GM21717 (cell line): ENCODE measurements at regions not wholly inside any gene's neighbourhood (a gene's known extent, or its start where the extent isn't known, plus 50 kb on each side); places are given as distances from the start of the nearest gene placed in this dataset.
"Not testable (repeated sequence)": the region's sequence is repeated elsewhere in the genome, so short reads cannot be mapped to it uniquely, and the experiment has no call there.

ENCODE experiments used
- ATAC-seq: cut with Tn5 transposase; IDR thresholded peaks from one replicate; pipeline ENCODE4 v1.9.1; 2021; ENCODE audit warnings: mild to moderate bottlenecking, moderate library complexity; ENCODE audit not compliant: unreplicated experiment

DNA sequence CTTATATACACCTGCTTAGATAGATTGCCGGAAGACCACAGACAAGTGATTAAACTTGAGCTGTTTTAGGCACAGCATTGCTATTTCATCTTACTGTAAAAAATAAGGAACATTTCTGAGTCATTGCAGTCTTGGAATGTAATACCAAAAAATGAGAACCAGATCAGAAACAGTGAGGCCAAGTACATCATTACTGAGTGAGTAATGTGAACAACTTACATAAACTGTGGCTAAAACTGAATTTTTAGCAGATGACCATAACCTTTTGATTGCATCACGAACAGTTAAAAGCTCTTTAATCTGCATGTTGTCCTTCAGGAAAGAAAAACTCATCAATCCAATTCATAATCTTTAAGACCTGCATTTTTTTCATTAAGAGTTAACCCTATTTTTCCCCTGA is 157.1 kb upstream of the FGF10 start:
- no peak for ATAC-seq

- ATAC-seq, result no peak
Measured at GRCh38 chr5:44543511-44543910, 154.3 kb upstream of the FGF10 start.

GRCh38 chr5:44542470-44542869 is 153.2 kb upstream of the FGF10 start:
- no peak for ATAC-seq

GRCh38 chr5:44539602-44539919 is 150.3 kb upstream of the FGF10 start:
- ATAC-seq, result no peak

DNA sequence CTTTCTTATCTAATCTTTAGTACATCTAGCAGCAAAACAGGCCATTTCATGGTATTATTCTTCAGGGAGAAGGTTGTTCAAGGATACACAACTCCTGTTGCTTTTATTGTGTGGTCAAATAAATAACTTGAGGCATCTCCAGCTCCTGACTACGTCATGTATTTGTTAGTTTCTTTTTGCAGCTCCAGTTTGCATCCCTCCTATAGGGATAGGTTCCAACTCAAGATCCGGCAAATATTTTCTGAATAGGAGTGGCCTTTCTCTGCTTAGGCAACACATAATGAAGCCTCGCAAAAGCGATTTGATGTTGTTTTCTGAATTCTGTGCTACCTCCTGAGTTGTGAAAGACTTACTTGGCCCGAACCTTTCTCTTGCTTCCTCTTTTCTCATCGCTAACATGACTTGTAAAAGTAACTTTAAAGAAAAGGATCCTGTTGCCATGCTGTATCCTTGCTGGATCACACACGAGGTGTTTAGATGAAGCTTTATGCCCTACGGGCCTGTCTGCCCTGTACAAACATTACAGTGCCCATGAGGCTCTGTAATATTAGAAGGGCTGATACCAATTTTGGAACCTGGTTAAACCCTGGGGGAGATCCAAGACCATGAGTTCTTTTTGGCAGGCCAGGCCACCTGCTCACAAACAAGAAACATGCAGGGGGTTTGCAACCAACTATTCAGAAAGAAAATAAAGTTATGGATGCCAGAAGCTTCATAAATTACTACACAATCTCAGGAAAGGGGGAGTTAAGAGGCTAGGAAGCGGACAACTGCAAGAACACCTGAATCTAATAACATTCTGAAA is 149.8 kb upstream of the FGF10 start:
- ATAC-seq, result no peak

DNA sequence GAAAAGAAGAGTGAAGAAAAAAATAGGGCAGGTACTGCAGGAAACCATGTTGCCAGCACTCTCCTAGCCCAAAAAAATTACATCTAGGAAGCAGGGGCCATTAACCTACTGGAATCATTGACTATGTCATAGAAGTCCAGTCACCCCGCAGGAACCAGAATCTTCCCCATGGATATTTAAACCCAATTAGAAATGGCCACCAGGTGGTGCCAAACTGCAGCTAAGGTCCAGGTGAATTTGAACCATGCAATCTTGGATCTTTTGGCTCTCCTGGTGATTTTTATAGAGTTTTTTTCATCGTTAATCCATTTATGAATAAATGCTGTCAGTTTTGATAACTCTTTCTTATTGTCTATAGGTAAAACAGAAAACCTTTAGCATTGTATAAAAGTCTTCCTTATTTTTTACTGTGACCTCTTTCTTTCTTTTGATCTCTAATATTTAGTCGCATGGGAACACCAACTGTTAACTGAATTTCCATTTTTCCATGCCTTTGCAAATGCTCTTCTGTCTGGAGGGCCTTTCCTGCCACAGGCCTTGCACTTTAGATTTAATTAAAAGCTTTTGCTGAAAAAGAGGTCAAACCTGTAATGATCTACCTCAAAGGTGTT is 147.5 kb upstream of the FGF10 start:
- ATAC-seq, result peak; percentile 53

- ATAC-seq, result no peak
Measured at GRCh38 chr5:44535621-44536020, 146.4 kb upstream of the FGF10 start.

DNA sequence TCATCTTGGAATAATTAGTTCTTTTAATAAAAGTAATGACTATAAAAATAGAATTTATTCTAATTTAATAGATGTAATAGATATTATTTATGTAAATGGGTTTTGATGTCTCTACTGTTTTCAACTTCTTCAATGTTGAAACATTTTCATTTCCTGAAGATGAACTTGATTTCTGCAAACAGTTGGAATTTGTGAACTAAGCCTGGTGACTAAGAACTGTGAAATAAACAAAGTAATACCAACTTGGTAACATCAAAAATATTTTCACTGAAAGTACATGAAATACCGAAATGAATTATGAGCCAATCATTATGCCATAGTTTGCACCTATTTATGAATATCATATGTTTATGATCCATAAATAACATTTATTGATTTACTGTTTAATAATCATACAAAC is 143.8 kb upstream of the FGF10 start:
- no peak for ATAC-seq

DNA sequence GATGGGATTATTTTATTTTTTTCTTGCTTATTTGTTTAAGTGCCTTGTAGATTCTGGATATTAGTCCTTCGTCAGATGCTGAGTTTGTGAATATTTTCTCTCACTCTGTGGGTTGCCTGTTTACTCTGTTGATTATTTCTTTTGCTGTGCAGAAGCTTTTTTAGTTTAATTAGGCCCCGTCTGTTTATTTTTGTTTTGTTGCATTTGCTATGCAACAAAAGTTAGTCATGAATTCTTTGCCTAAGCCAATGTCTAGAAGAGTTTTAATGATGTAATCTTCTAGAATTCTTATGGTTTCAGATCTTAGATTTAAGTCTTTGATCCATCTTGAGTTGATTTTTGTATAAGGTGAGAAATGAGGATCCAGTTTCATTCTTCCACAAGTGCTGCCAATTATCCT is 142.5 kb upstream of the FGF10 start:
- not testable (repeated sequence) for ATAC-seq

- not testable (repeated sequence) for ATAC-seq
Measured at GRCh38 chr5:44530783-44531182, 141.6 kb upstream of the FGF10 start.

DNA sequence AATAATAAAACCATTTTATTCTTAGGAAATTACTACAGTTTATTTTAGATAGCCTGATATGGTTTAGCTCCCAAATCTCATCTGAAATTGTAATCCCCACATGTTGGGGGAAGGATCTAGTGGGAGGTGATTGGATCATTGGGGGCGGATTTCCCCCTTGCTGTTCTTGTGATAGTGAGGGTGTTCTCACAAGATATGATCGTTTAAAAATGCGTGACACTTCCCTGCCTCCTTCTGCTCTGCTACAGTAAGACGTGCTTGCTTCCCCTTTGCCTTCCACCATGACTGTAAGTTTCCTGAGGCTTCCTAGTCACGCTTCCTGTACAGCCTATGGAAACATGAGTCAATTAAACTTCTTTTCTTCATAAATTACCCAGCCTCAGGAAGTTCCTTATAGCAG is 122.4 kb upstream of the FGF10 start:
- ATAC-seq, result no peak

DNA sequence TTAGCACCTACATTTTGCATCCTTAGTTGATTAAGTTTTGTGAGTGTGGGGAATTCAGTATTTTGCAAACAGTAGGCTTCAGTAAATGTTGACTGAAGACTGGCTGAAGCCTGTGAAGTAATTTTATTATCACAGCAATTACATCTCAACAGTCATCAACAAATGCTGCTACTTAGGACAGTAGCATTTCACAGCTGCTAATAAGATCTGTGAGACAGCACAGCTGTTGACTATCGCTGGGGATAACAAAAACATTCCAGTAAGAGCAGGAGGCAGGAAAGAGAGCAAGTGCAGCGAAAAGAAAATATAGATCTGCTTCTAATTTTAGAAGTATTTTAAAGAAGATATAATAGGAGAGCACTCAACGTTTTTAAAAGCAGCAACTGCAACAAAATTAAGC is 117.3 kb upstream of the FGF10 start:
- no peak for ATAC-seq

GRCh38 chr5:44499381-44499780 is 110.2 kb upstream of the FGF10 start:
- no peak for ATAC-seq

DNA sequence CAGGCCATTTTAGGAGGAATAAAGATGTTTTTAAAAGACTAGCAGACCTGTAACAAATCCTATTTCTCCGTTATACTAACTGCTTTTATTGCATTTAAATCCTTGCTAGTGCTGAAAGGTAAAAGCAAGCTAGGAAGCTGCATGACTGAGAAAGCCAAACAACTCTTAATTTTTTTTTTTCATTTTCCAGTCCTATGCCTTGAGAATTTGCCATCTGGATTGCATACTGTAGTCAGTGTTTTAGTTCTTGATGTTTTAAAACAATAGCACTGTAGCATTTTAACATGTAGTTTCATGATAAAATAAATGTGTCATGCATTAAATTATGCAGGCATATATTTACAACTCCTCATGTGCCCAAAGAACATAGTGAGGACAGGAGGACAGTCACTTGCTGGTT is 108.4 kb upstream of the FGF10 start:
- no peak for ATAC-seq

- no peak for ATAC-seq
Measured at GRCh38 chr5:44495280-44495679, 106.1 kb upstream of the FGF10 start.

DNA sequence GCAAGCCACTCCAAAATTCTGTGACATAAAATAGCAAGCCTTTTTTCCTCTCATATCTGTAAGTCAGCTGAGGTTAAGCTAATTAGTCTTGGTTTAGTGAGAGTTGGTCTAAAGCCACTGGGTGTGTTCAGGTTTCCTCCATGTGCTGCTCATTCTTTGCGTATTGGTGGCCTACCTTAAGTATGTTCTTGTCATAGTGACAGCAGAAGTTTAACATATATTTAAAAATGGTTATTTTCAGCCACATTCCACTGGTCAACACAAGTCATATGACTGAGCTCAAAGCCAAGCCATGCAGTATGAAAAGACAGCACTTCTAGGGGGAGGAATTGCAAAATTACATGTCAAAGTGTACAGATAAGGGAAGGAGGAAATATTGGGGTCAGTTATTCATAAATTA is 100.5 kb upstream of the FGF10 start:
- ATAC-seq, result no peak

- no peak for ATAC-seq
Measured at GRCh38 chr5:44486591-44486990, 97.4 kb upstream of the FGF10 start.

DNA sequence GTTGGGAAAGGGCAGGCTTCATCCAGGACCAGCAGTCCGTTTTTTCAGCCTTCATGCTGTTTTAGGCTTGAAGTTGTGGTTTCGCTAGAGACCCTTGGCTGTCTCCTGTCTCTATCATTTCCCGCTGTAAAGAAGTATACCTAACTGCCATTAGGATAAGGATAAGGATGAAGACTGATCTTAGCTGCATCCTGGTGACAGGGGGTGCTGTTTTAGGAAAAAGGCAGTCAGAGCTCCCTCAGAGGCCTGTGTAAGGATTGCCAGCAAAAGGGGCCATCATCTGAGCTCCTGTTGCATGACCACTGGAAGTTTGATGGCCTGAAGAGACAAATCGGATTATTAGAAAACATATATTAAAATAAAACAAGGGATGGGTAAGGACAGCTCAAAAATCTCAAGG is 64.8 kb upstream of the FGF10 start:
- ATAC-seq, result no peak

DNA sequence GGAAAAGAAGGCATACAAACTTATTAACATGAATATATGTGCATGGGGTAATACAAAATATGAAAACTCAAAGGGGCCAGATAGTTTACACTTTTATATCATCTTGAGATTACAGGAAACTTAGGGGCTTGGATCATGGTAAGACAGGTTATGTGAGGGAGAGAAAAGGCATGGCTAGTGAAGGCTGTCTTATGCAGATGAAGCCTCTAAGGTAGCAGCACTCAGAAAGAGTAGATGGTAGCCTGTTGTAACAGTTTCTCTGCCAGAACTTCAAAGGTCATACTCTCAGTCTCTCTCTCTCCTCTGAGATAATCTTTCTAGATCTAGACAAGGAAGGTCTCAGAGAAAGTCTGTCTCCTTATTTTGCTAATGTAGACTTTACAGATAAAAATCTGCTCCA is 57.2 kb upstream of the FGF10 start:
- ATAC-seq, result no peak

GRCh38 chr5:44443172-44443571 is 54.0 kb upstream of the FGF10 start:
- ATAC-seq, result no peak

DNA sequence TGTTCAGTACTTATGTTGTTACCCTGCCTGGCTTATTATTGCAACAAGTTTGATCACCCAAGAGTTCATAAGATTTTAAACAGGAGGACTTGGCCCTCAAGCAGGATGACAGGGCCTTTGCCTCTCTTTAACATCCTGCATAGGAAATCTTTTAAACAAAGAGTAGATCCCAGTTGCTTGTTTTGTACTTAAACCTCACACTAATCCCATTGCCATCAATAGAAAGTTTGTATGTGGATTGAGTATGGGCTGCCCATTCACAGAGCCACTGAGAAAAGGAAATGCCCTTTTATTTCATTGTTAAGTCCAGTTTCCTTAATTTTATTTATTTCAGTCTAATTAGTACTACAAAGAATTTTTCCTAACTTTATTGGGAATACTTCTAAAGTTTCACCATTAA is 52.2 kb upstream of the FGF10 start:
- ATAC-seq, result no peak

- no peak for ATAC-seq
Measured at GRCh38 chr5:44440186-44440585, 51.0 kb upstream of the FGF10 start.
